ENCODE measurements at regions not wholly inside any gene's neighbourhood (a gene's known extent, or its start where the extent isn't known, plus 50 kb on each side); places are given as distances from the start of the nearest gene placed in this dataset.

DNA sequence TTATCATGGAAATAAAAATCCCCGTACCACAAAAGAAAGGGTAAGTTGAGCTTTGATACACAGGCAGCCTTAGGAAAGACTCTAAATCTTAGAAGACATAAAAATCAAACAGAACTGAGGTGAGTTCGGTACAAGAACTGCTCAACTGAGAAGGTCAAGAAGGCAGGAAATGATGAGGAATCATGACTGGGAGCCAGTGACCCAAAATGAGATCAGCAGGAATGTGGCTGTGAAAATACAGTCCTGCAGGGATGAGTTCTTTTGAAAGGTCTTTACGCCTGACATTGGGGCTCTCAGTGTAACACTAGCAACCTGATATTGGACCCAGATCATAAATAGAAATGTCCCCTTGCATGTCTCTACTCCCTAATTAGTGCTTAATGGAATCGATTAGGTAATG is 56.3 kb upstream of the CDH11 start:
- DNase-seq: no peak
- Histone ChIP-seq H3K27ac (ENCODE audit: low read length) (no peak overlapping the region), H3K9me3 (ENCODE audit: control insufficient read depth, low read length) (no peaks in the 10 kb centered on the region), H3K4me3 (ENCODE audit: low read length) (no peak overlapping the region), H3K4me1 (ENCODE audit: control insufficient read depth, insufficient read depth, low read length) (no peaks in the 10 kb centered on the region), H3K27me3 (ENCODE audit: control insufficient read depth, insufficient read depth) (no peaks in the 10 kb centered on the region)
- WGBS: 79% methylated on average over 4 of the region's 4 CpGs
- intact Hi-C loops (cut with DNase I): no loop called here
- no peak for ATAC-seq

DNA sequence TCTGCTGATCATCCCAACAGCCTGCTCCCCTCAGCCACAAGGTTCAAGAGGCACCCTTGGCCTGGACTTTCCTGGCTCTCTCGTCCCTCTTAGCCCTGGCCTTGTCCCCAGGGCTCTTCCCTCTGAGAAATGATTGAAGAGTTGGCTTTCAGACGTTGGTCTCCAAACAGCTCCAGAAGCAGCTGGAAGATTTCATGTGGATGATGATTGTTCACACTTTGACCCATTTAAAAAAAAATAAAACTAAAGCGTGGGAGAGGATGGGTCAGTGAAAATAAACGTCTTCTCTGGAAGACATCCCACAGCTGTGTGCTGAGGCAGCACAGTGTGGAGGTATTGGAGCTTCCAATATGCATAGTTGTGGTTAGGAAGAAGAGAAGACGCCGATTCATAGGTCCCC is 54.7 kb upstream of the CDH11 start:
- Histone ChIP-seq H3K4me1 (ENCODE audit: control insufficient read depth, insufficient read depth, low read length) (no peaks in the 10 kb centered on the region), H3K4me3 (ENCODE audit: low read length) (no peak overlapping the region), H3K27me3 (ENCODE audit: control insufficient read depth, insufficient read depth) (no peaks in the 10 kb centered on the region), H3K27ac (ENCODE audit: low read length) (no peak overlapping the region), H3K9me3 (ENCODE audit: control insufficient read depth, low read length) (no peaks in the 10 kb centered on the region)
- peak; percentile 58 to 95 for ATAC-seq
- DNase-seq: peak in 2 of 3 donors; percentile 74 to 77
- intact Hi-C loops (cut with DNase I): no loop called here
- 43% methylated on average over 6 of the region's 6 CpGs for WGBS

- no peaks in the 10 kb centered on the region for H3K27me3 ChIP-seq (ENCODE audit: control insufficient read depth, insufficient read depth)
- 65% methylated on average over 2 of the region's 2 CpGs for WGBS
- H3K9me3 ChIP-seq (ENCODE audit: control insufficient read depth, low read length): no peaks in the 10 kb centered on the region
- H3K4me1 ChIP-seq (ENCODE audit: control insufficient read depth, insufficient read depth, low read length): no peaks in the 10 kb centered on the region
- no peak overlapping the region for H3K27ac ChIP-seq (ENCODE audit: low read length)
- intact Hi-C loops (cut with DNase I): loop anchor here in 1 of 4 donors (5.0 kb wide), 1 partner anchor 105 kb away; no protein-coding TSS in a partner anchor
- ATAC-seq: no peak
- no peak overlapping the region for H3K4me3 ChIP-seq (ENCODE audit: low read length)
- DNase-seq: no peak
Observed at GRCh38 chr16:65172356-65172755, 50.5 kb upstream of the CDH11 start.
